Lower leg skin (tissue), 4 donors: ENCODE measurements at regions not wholly inside any gene's neighbourhood (a gene's known extent, or its start where the extent isn't known, plus 50 kb on each side); places are given as distances from the start of the nearest gene placed in this dataset.

Experiments
- DNase-seq, 2 donors: peaks; one replicate each; pipeline ENCODE4 v3.0.0-alpha.2; 2019; ENCODE audit warnings: low spot score in 2 of 2
- H3K4me3 ChIP-seq: fragments of 200-600 bp; sonication (generic); 2 replicates; pipeline ENCODE4 v1.5.1; 2017; ENCODE audit warnings: mild to moderate bottlenecking, low read depth; ENCODE audit not compliant: poor library complexity, severe bottlenecking
- POLR2A ChIP-seq, 2 donors: fragments of 450-650 bp; IDR thresholded peaks; one replicate each; pipeline ENCODE4 v1.6.1; 2016 to 2017; ENCODE audit warnings: antibody characterized with exemption in 2 of 2, mild to moderate bottlenecking in 1 of 2, moderate library complexity in 1 of 2
- WGBS, 2 donors: methylation state at CpG; one replicate each; pipeline ENCODE4 v1.1.5; 2018; 5-methylcytosine and 5-hydroxymethylcytosine counted together
- intact Hi-C: fragments of 100-400 bp; cut with DNase I; formaldehyde crosslinking; loops from one replicate; pipeline ENCODE4 v1.15.0; 2023; ENCODE audit warnings: low total_unique reads
- TF ChIP-seq, protein P1 (sequence below), 3 donors: fragments of 450-650 bp; IDR thresholded peaks; one replicate each; pipeline ENCODE4 v1.5.1; 2016; ENCODE audit warnings: antibody characterized with exemption in 3 of 3, mild to moderate bottlenecking in 3 of 3, moderate library complexity in 2 of 3

DNA sequence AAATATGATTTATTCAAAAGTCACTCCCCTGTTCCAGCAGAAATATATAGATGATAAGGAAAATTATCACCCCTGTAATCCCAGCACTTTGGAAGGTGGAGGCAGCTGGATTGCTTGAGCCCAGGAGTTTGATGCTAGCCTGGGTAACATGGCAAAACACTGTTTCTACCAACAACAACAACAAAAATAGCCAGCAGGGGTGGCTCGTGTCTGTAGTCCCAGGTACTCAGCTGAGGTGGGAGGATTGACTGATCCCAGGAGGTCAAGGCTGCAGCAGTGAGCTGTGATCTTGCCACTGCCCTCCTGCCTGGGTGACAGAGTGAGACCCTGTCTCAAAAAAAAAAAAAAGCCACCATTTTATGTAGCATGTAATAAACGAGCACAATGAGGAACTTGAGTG lies 1546.5 kb downstream of the NCAM2 start:
- no peak for TF ChIP-seq POLR2A (IDR thresholded peaks at IDR 0.05)
- TF ChIP-seq, protein P1, sequence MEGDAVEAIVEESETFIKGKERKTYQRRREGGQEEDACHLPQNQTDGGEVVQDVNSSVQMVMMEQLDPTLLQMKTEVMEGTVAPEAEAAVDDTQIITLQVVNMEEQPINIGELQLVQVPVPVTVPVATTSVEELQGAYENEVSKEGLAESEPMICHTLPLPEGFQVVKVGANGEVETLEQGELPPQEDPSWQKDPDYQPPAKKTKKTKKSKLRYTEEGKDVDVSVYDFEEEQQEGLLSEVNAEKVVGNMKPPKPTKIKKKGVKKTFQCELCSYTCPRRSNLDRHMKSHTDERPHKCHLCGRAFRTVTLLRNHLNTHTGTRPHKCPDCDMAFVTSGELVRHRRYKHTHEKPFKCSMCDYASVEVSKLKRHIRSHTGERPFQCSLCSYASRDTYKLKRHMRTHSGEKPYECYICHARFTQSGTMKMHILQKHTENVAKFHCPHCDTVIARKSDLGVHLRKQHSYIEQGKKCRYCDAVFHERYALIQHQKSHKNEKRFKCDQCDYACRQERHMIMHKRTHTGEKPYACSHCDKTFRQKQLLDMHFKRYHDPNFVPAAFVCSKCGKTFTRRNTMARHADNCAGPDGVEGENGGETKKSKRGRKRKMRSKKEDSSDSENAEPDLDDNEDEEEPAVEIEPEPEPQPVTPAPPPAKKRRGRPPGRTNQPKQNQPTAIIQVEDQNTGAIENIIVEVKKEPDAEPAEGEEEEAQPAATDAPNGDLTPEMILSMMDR (IDR thresholded peaks at IDR 0.05) = no peak
- DNase-seq = no peak
- 64 to 69% methylated on average over 2 of the region's 2 CpGs for WGBS, 2 donors
- intact Hi-C loops = no loop called here
- H3K4me3 ChIP-seq = no peak overlapping the region

DNA sequence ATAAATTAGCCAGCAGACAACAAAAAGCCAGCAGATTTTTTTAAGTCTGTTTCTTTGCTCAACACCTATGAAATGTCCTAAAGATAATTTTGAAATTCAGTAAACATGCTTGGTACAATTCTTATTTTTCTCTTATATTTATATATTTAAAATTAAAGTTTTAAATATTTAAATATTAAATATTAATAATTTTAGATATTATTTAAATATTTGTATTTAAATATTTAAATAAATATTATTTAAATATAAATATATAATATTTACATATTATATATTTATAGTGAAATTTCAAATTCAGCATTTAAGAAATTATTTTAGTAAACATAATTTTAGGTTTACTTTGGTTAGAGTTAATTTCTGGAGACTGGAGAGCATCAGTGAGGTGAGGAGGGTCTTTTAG lies 1554.2 kb downstream of the NCAM2 start:
- H3K4me3 ChIP-seq = no peak overlapping the region
- TF ChIP-seq, protein P1 (IDR thresholded peaks at IDR 0.05) = no peak
- DNase-seq = no peak
- intact Hi-C loops = no loop called here

- TF ChIP-seq POLR2A (IDR thresholded peaks at IDR 0.05) = no peak
- TF ChIP-seq, protein P1 (IDR thresholded peaks at IDR 0.05) = no peak
- H3K4me3 ChIP-seq = no peak overlapping the region
- 66 to 69% methylated on average over 6 of the region's 6 CpGs for WGBS, 2 donors
- intact Hi-C loops = no loop called here
- DNase-seq = no peak
Measured at GRCh38 chr21:22554690-22555316, 1556.6 kb downstream of the NCAM2 start.

DNA sequence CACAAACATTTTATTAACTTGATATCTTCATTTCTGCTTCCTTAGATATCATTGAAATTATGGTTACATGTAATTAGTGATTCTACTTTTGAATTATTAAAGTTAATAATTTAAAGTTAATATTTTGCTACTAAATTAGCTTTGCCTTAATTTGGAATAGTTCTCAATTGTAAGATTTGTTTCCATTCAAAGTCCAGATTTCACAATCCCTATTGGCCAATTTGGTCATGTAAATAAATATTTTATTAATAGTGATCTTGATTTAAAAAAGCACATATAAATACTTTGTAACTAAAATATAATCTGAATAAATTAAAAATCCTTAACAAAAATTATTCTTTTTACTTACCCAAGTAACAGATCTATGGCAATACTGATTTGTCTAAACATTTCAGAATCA lies 1558.6 kb downstream of the NCAM2 start:
- H3K4me3 ChIP-seq = no peak overlapping the region
- intact Hi-C loops = no loop called here
- no peak for DNase-seq
- TF ChIP-seq, protein P1 (IDR thresholded peaks at IDR 0.05) = no peak
- no peak for TF ChIP-seq POLR2A (IDR thresholded peaks at IDR 0.05)

GRCh38 chr21:22561946-22562345 lies 1563.7 kb downstream of the NCAM2 start:
- WGBS, 2 donors = 93 to 94% methylated on average over 4 to 15 of the region's 16 CpGs
- no peak overlapping the region for H3K4me3 ChIP-seq
- intact Hi-C loops = no loop called here
- no peak for DNase-seq
- TF ChIP-seq POLR2A (IDR thresholded peaks at IDR 0.05) = no peak
- TF ChIP-seq, protein P1 (IDR thresholded peaks at IDR 0.05) = no peak

- H3K4me3 ChIP-seq = no peak overlapping the region
- DNase-seq = no peak
- intact Hi-C loops = no loop called here
- WGBS, 2 donors = 69 to 80% methylated on average over 1 of the region's 1 CpG
- TF ChIP-seq, protein P1 (IDR thresholded peaks at IDR 0.05) = no peak
- no peak for TF ChIP-seq POLR2A (IDR thresholded peaks at IDR 0.05)
Measured at GRCh38 chr21:22573834-22574233, 1575.6 kb downstream of the NCAM2 start.
